HG03025 (cell line): ENCODE measurements at regions not wholly inside any gene's neighbourhood (a gene's known extent, or its start where the extent isn't known, plus 50 kb on each side); places are given as distances from the start of the nearest gene placed in this dataset.
"Not testable (repeated sequence)": the region's sequence is repeated elsewhere in the genome, so short reads cannot be mapped to it uniquely, and the experiment has no call there.

Experiments used
- ATAC-seq: cut with Tn5 transposase; IDR thresholded peaks from one replicate; pipeline ENCODE4 v1.9.1; 2021; ENCODE audit warnings: mild to moderate bottlenecking, moderate library complexity; ENCODE audit not compliant: unreplicated experiment, low FRiP score

- no peak for ATAC-seq
Measured at GRCh38 chr9:13948037-13948436, 365.9 kb downstream of the NFIB start.

- no peak for ATAC-seq
Measured at GRCh38 chr9:13943176-13943575, 370.8 kb downstream of the NFIB start.

- no peak for ATAC-seq
Measured at GRCh38 chr9:13942695-13943094, 371.2 kb downstream of the NFIB start.

GRCh38 chr9:13942201-13942600, 371.7 kb downstream of the NFIB start:
- no peak for ATAC-seq

- no peak for ATAC-seq
Measured at GRCh38 chr9:13941714-13942113, 372.2 kb downstream of the NFIB start.

GRCh38 chr9:13939701-13940490, 374.0 kb downstream of the NFIB start:
- no peak for ATAC-seq

GRCh38 chr9:13939134-13939533, 374.8 kb downstream of the NFIB start:
- no peak for ATAC-seq

- no peak for ATAC-seq
Measured at GRCh38 chr9:13934416-13934815, 379.5 kb downstream of the NFIB start.

- ATAC-seq, result no peak
Measured at GRCh38 chr9:13933268-13933656, 380.7 kb downstream of the NFIB start.

- no peak for ATAC-seq
Measured at GRCh38 chr9:13932528-13933267, 381.2 kb downstream of the NFIB start.

GRCh38 chr9:13929013-13929412, 384.9 kb downstream of the NFIB start:
- ATAC-seq, result no peak

- no peak for ATAC-seq
Measured at GRCh38 chr9:13923381-13923780, 390.6 kb downstream of the NFIB start.

- no peak for ATAC-seq
Measured at GRCh38 chr9:13920557-13920956, 393.4 kb downstream of the NFIB start.

GRCh38 chr9:13919401-13919800, 394.5 kb downstream of the NFIB start:
- ATAC-seq, result no peak

- ATAC-seq, result no peak
Measured at GRCh38 chr9:13917534-13917933, 396.4 kb downstream of the NFIB start.

- no peak for ATAC-seq
Measured at GRCh38 chr9:13915591-13916301, 398.2 kb downstream of the NFIB start.

- no peak for ATAC-seq
Measured at GRCh38 chr9:13915131-13915530, 398.8 kb downstream of the NFIB start.

GRCh38 chr9:13911473-13911872, 402.5 kb downstream of the NFIB start:
- ATAC-seq, result no peak

GRCh38 chr9:13907842-13908241, 406.1 kb downstream of the NFIB start:
- not testable (repeated sequence) for ATAC-seq

- ATAC-seq, result no peak
Measured at GRCh38 chr9:13904746-13905145, 409.2 kb downstream of the NFIB start.

- no peak for ATAC-seq
Measured at GRCh38 chr9:13904311-13904710, 409.6 kb downstream of the NFIB start.
